ENCODE measurements at regions not wholly inside any gene's neighbourhood (a gene's known extent, or its start where the extent isn't known, plus 50 kb on each side); places are given as distances from the start of the nearest gene placed in this dataset.
"Not testable (repeated sequence)": the region's sequence is repeated elsewhere in the genome, so short reads cannot be mapped to it uniquely, and the experiment has no call there.

GRCh38 chr21:10367586-10367985 lies 153.8 kb upstream of the TPTE start:
- not testable (repeated sequence) for DNase-seq

- DNase-seq = not testable (repeated sequence)
Measured at GRCh38 chr21:10368323-10368798, 153.0 kb upstream of the TPTE start.

GRCh38 chr21:10369289-10369688 lies 152.1 kb upstream of the TPTE start:
- DNase-seq = not testable (repeated sequence)

- DNase-seq = not testable (repeated sequence)
Measured at GRCh38 chr21:10377758-10378157, 143.6 kb upstream of the TPTE start.

GRCh38 chr21:10379816-10380215 lies 141.6 kb upstream of the TPTE start:
- not testable (repeated sequence) for DNase-seq

GRCh38 chr21:10381687-10382060 lies 139.7 kb upstream of the TPTE start:
- DNase-seq = not testable (repeated sequence)

- not testable (repeated sequence) for DNase-seq
Measured at GRCh38 chr21:10382135-10382534, 139.2 kb upstream of the TPTE start.

DNA sequence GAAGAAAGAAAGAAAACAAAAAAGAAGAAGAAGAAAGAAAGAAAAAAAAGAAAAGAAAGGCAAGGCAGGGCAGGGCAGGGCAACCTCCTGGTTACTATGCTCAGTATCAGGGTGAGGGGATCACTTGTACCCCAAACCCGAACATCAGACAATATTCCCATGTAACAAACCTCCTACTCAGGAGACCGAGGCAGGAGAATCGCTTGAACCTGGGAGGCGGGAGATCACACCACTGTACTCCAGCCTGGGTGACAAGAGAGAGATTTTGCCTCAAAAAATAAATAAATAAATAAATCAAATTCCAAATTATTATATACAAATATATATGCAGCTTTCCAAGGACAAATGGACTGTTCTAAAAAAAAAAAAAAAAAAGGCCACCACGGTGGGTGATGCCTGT lies 138.8 kb upstream of the TPTE start:
- DNase-seq = not testable (repeated sequence)

GRCh38 chr21:10383571-10383970 lies 137.8 kb upstream of the TPTE start:
- not testable (repeated sequence) for DNase-seq

- DNase-seq = not testable (repeated sequence)
Measured at GRCh38 chr21:10384304-10384861, 137.0 kb upstream of the TPTE start.

- not testable (repeated sequence) for DNase-seq
Measured at GRCh38 chr21:10385202-10385601, 136.2 kb upstream of the TPTE start.

GRCh38 chr21:10385898-10386527 lies 135.4 kb upstream of the TPTE start:
- not testable (repeated sequence) for DNase-seq

- not testable (repeated sequence) for DNase-seq
Measured at GRCh38 chr21:10387692-10388450, 133.5 kb upstream of the TPTE start.

GRCh38 chr21:10388625-10389024 lies 132.8 kb upstream of the TPTE start:
- DNase-seq = not testable (repeated sequence)

DNA sequence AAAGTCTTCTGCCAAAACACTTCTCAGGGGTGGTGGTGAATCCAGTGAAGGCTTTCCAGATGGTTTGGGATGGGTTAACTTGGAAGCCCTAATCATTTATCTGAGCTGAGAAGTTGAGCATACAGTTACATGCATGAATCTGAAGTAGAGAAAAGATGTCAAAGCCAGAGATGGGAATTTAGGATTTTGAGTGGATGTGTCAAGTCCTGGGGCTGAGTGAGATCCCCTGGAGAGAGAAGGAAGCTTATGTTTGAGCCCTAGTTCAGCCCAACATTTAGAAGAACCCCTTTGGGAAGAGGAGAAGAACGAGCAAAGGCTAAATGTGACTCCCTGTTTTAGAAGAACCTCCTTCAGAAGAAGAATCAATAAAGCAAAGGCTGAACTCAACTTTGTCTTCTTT lies 129.1 kb upstream of the TPTE start:
- DNase-seq = not testable (repeated sequence)

DNA sequence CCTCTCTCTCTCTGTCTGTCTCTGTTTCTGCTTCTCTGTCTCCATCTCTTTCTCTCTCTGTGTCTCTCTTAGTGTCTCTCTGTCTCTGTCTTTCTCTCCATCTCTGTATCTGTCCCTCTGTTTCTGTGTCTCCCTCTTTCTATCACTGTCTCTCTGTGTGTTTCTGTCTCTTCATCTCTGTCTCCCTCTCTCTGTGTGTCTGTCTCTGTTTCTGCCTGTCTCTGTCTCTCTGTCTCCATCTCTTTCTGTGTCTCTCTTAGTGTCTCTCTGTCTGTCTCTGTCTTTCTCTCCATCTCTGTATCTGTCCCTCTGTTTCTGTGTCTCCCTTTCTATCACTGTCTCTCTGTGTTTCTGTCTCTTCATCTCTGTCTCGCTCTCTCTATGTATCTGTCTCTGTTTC lies 125.4 kb upstream of the TPTE start:
- DNase-seq = not testable (repeated sequence)

DNA sequence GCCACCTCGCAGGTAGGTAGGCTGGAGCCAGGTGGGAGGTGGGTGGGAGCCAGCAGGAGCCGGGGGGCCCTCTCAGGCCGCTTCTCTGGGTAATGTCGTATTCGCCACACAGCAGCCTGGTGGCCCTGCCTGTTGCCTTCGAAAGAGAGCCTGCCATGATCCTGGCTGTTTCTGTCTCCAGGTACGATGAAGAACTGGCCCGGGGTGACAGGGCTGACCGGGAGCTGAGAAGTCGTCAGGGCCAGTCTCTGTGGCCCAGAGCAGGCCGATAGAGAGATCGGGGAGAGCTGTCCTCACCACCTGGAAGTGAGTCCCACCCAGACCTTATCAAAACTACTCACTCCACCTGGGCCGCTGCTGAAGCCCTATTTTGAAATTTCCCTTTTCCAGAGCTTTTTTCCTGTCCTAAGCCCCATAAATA lies 123.9 kb upstream of the TPTE start:
- DNase-seq = not testable (repeated sequence)

DNA sequence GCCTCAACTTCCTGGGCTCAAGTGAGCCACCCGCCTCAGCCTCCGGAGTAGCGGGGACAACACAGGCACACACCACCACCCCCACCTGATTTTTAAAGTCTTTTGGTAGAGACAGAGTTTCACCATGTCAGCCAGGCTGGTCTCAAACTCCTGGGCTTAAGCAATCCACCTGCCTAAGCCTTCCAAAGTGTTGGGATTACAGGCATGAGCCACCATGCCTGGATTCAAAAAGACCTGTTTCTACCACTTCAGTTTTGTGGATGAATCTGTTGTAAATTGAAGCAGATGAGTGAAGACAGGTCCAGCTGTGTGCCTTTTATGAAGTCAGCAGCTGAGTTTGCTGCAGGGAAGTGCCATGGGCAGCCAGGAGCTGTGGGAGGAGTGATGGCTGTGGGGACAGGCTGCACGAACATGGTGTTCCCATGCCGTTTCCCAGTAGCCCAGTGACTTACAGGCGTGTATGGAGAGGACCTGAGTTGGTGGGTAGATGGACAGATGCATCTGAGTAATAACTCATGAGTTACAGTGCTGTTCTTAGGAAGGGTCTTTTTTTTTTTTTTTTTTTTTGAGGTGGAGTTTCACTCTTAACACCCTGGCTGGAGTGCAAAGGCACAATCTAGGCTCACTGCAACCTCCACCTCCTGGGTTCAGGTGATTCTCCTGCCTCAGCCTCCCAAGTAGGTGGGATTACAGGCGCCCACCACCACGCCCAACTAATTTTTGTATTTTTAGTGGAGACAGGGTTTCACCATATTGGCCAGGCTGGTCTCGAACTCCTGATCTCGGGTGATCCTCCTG lies 122.5 kb upstream of the TPTE start:
- DNase-seq = not testable (repeated sequence)

DNA sequence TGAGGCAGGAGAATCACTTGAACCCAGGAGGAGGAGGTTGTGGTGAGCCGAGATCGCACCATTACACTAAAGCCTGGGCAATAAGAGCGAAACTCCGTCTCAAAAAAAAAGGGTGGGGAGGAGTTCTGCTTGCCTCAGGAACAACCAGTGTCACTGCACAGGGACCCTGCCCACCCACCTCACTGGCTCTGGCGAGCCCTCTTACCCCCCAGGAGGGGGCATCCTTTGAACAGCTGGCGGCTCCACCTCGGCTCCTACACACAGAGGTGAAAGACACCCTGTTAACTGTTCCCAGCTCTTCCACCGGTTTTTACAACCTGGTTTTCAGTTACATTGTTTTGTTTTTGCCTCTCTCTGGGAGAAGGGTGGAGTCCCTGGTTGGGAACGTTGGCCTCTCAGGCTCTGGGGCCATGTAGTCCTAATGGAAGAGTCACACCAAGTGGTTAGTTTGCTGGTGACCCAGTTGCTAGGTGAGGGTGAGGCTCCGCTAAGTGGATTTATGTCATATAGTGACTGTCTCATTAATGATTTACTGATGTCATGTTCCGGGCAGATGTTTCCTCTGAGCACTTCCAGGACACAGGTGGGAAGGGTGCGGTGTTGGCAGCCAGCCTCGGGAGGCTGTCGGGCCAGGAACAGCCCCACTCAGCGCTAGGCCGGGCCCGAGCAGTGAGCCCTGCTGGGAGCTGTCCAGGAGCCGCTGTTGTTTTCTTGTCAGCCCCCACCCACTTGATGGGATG lies 120.6 kb upstream of the TPTE start:
- DNase-seq = not testable (repeated sequence)

GRCh38 chr21:10402461-10402860 lies 118.9 kb upstream of the TPTE start:
- DNase-seq = not testable (repeated sequence)

GRCh38 chr21:10405331-10405730 lies 116.1 kb upstream of the TPTE start:
- DNase-seq = not testable (repeated sequence)

- DNase-seq = not testable (repeated sequence)
Measured at GRCh38 chr21:10409786-10410185, 111.6 kb upstream of the TPTE start.
